KMS-11 (cell line): ENCODE measurements at regions not wholly inside any gene's neighbourhood (a gene's known extent, or its start where the extent isn't known, plus 50 kb on each side); places are given as distances from the start of the nearest gene placed in this dataset.

Source experiments
- H2AFZ ChIP-seq: fragments of 200-600 bp; sonication (generic); 2 replicates; pipeline ENCODE4 v1.6.1; 2016; ENCODE audit warnings: antibody characterized with exemption, mixed run types, low read depth
- H3K27ac ChIP-seq: fragments of 200-600 bp; sonication (generic); 2 replicates; pipeline ENCODE4 v1.6.1; 2016; ENCODE audit warnings: mild to moderate bottlenecking, mixed run types
- H3K27me3 ChIP-seq: fragments of 200-600 bp; sonication (generic); 2 replicates; pipeline ENCODE4 v1.6.1; 2017; ENCODE audit warnings: mild to moderate bottlenecking, low read depth, mixed run types, moderate library complexity; ENCODE audit not compliant: insufficient read depth
- H3K36me3 ChIP-seq: fragments of 200-600 bp; sonication (generic); 2 replicates; pipeline ENCODE4 v1.6.1; 2017; ENCODE audit warnings: mild to moderate bottlenecking, mixed run types; ENCODE audit not compliant: insufficient read depth
- H3K4me1 ChIP-seq: fragments of 200-600 bp; sonication (generic); 2 replicates; pipeline ENCODE4 v1.6.1; 2016; ENCODE audit warnings: mild to moderate bottlenecking, low read depth, mixed run types; ENCODE audit not compliant: poor library complexity, severe bottlenecking
- H3K4me2 ChIP-seq: fragments of 200-600 bp; sonication (generic); 2 replicates; pipeline ENCODE4 v1.7.0; 2016; ENCODE audit warnings: mild to moderate bottlenecking, mixed run types
- H3K4me3 ChIP-seq: fragments of 200-600 bp; sonication (generic); IDR thresholded peaks from 2 replicates; pipeline ENCODE4 v1.6.1; 2017; ENCODE audit warnings: low read depth, low read length, mixed read lengths; ENCODE audit not compliant: insufficient read depth
- H3K79me2 ChIP-seq: fragments of 200-600 bp; sonication (generic); 2 replicates; pipeline ENCODE4 v1.6.1; 2016; ENCODE audit warnings: low read depth, mixed run types; ENCODE audit not compliant: insufficient read depth
- H3K9ac ChIP-seq: fragments of 200-600 bp; sonication (generic); 2 replicates; pipeline ENCODE4 v1.6.1; 2016; ENCODE audit warnings: mild to moderate bottlenecking, mixed run types
- H4K20me1 ChIP-seq: fragments of 200-600 bp; sonication (generic); 2 replicates; pipeline ENCODE4 v1.6.1; 2016; ENCODE audit warnings: mild to moderate bottlenecking, mixed run types; ENCODE audit not compliant: insufficient read depth
- TF ChIP-seq, protein P1 (sequence below): fragments of 200-600 bp; sonication (generic); conservative IDR thresholded peaks from 2 replicates; pipeline ENCODE4 v1.6.1; 2017; ENCODE audit warnings: low read depth, mild to moderate bottlenecking, antibody characterized with exemption, low read length, moderate library complexity, mixed read lengths

DNA sequence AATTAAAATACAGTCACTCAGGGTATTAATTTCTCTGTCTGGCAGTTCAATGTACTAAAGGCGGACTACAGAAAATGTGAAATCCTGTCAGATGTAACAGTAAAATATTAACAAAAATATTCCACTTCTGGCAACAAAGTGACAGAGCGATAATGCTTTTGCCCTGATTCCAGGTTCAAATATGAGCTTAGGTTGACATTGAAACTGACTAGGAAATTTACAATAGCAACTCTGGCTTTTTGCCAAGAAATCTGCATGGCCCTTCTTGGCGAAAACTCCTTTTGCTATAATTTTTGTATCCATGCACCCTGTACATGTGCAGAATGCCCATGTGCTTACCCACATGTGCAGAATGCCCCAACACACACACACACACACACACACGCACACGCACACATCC is 552.2 kb downstream of the MDFIC start:
- Histone ChIP-seq H4K20me1 (no peaks in the 10 kb centered on the region), H3K9ac (no peak overlapping the region), H2AFZ (no peak overlapping the region), H3K27me3 (no peaks in the 10 kb centered on the region), H3K4me2 (no peak overlapping the region), H3K4me3 (no peak overlapping the region), H3K4me1 (no peaks in the 10 kb centered on the region), H3K27ac (no peak overlapping the region), H3K36me3 (no peaks in the 10 kb centered on the region), H3K79me2 (no peaks in the 10 kb centered on the region)
- TF ChIP-seq, protein P1, sequence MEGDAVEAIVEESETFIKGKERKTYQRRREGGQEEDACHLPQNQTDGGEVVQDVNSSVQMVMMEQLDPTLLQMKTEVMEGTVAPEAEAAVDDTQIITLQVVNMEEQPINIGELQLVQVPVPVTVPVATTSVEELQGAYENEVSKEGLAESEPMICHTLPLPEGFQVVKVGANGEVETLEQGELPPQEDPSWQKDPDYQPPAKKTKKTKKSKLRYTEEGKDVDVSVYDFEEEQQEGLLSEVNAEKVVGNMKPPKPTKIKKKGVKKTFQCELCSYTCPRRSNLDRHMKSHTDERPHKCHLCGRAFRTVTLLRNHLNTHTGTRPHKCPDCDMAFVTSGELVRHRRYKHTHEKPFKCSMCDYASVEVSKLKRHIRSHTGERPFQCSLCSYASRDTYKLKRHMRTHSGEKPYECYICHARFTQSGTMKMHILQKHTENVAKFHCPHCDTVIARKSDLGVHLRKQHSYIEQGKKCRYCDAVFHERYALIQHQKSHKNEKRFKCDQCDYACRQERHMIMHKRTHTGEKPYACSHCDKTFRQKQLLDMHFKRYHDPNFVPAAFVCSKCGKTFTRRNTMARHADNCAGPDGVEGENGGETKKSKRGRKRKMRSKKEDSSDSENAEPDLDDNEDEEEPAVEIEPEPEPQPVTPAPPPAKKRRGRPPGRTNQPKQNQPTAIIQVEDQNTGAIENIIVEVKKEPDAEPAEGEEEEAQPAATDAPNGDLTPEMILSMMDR = no peak

DNA sequence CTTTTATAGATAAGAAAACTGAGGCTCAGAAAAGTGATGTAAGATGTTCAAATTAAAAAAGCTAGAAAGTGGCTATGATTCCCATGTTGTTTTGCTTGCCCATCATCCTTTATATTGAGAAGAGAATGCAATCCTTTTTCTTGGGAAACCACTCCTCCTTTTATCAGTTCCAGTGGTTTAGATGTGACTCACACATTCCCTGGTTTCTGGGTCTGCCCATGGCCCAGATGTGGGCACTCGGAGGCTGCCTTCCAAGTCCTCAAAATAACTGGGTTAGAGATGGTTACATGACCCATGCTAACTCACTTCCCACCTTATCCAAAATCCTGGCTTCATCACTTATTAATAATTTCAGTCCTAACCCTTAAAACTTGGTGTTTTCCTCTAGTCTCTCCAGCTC is 550.0 kb downstream of the MDFIC start:
- Histone ChIP-seq H3K27ac (no peak overlapping the region), H3K79me2 (no peaks in the 10 kb centered on the region), H2AFZ (no peak overlapping the region), H3K27me3 (no peaks in the 10 kb centered on the region), H3K36me3 (no peaks in the 10 kb centered on the region), H3K4me2 (no peak overlapping the region), H3K4me1 (no peaks in the 10 kb centered on the region), H3K4me3 (no peak overlapping the region), H4K20me1 (no peaks in the 10 kb centered on the region), H3K9ac (no peak overlapping the region)
- TF ChIP-seq, protein P1 = no peak

DNA sequence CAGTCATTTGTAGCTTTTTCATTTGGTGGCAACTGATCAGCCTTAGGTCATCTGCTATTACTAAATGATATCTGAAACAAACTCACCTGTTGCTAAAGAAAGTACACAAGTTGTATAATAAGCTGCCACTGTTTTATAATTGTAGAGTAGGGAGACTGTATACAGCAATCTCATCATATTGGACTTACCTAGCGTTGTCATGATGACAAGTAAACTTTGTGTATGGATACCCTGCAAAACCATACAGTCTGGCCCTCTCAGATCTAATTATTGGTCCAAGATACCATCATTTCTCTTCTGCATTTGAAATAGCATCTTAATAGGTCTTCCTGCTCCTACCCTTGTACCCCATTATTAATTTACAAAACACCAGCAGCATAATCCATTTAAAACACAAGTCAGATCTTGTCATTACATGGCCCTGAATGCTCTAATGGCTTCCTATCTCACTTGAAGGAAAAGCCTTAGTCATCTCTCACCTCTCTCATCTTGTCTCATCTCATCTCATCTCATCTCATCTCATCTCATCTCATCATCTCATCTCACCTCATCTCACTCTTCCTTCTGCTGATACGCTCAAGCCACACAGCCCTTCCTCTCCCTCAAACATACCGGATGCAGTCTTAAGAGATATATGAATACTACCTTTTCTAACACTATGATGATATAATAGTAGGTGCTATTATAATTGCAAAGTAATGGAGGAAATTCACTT is 540.6 kb downstream of the MDFIC start:
- Histone ChIP-seq H4K20me1 (no peaks in the 10 kb centered on the region), H3K4me1 (no peaks in the 10 kb centered on the region), H3K9ac (no peak overlapping the region), H3K4me3 (no peak overlapping the region), H3K79me2 (no peaks in the 10 kb centered on the region), H3K4me2 (no peak overlapping the region), H3K27me3 (no peaks in the 10 kb centered on the region), H3K36me3 (no peaks in the 10 kb centered on the region), H3K27ac (no peak overlapping the region), H2AFZ (no peak overlapping the region)
- TF ChIP-seq, protein P1 = no peak

DNA sequence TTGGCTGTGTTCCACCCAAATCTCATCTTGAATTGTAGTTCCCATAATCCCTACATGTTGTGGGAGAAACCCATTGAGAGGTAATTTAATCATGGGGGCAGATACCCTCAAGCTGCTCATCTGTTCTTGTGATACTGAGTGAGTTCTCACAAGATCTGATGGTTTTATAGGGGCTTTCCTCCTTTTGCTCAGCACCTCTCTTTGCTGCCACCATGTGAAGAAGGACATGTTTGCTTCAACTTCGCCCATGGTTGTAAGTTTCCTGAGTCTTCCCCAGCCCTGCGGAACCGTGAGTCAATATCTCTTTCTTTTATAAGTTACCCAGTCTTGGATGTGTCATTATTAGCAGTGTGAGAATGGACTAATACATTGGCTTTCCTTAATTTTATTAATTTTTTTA is 527.8 kb downstream of the MDFIC start:
- no peak overlapping the region for H3K9ac ChIP-seq
- no peak overlapping the region for H3K4me2 ChIP-seq
- H3K27ac ChIP-seq = no peak overlapping the region
- H3K27me3 ChIP-seq = no peaks in the 10 kb centered on the region
- H2AFZ ChIP-seq = no peak overlapping the region
- no peaks in the 10 kb centered on the region for H4K20me1 ChIP-seq
- no peaks in the 10 kb centered on the region for H3K36me3 ChIP-seq
- TF ChIP-seq, protein P1 = no peak
- H3K4me3 ChIP-seq = no peak overlapping the region
- H3K4me1 ChIP-seq = no peaks in the 10 kb centered on the region
- no peaks in the 10 kb centered on the region for H3K79me2 ChIP-seq
